Common myeloid progenitor, CD34-positive (primary cell): ENCODE measurements at regions not wholly inside any gene's neighbourhood (a gene's known extent, or its start where the extent isn't known, plus 50 kb on each side); places are given as distances from the start of the nearest gene placed in this dataset.
"Not testable (repeated sequence)": the region's sequence is repeated elsewhere in the genome, so short reads cannot be mapped to it uniquely, and the experiment has no call there.

Experiments used
- CTCF ChIA-PET: fragments of 350-600 bp; sonication (Branson Sonifier 250); formaldehyde crosslinking; loops from one replicate; lab custom pipeline; 2021; ENCODE audit warnings: antibody characterized with exemption; lab: Charles Lee
- POLR2A ChIA-PET: fragments of 350-600 bp; sonication (Branson Sonifier 250); formaldehyde crosslinking; loops from one replicate; lab custom pipeline; 2021; ENCODE audit warnings: antibody characterized with exemption; lab: Charles Lee
- DNase-seq, 3 donors: peaks; one replicate each; pipeline versions ENCODE4 v3.0.0 to v3.0.0-alpha.2; 2013
- H3K27ac ChIP-seq, 2 experiments: 1 replicate in 1 of 2; 2 replicates in 1 of 2; pipeline ENCODE4 v1.7.0; 2013; ENCODE audit warnings: inconsistent platforms in 2 of 2, low read length in 2 of 2, mild to moderate bottlenecking in 2 of 2, low read depth in 1 of 2, moderate library complexity in 1 of 2; ENCODE audit not compliant: severe bottlenecking in 2 of 2, insufficient read depth in 1 of 2, poor library complexity in 1 of 2
- H3K27me3 ChIP-seq, 5 experiments: replicated peaks in 2 of 5; 1 replicate in 3 of 5; 2 replicates in 2 of 5; pipeline versions ENCODE4 v1.6.1 to v1.7.0; 2013; ENCODE audit warnings: low read length in 4 of 5, mild to moderate bottlenecking in 2 of 5, moderate library complexity in 2 of 5, inconsistent platforms in 1 of 5; ENCODE audit not compliant: insufficient read depth in 5 of 5, control insufficient read depth in 4 of 5
- H3K36me3 ChIP-seq, 4 experiments: 1 replicate in 2 of 4; 2 replicates in 2 of 4; pipeline versions ENCODE4 v1.6.1 to v1.7.0; 2013; ENCODE audit warnings: low read length in 3 of 4, control low read depth in 1 of 4, mild to moderate bottlenecking in 1 of 4; ENCODE audit not compliant: control insufficient read depth in 4 of 4, insufficient read depth in 4 of 4
- H3K4me1 ChIP-seq, 4 experiments: 1 replicate in 3 of 4; 2 replicates in 1 of 4; pipeline versions ENCODE4 v1.6.1 to v1.7.1; 2013; ENCODE audit warnings: low read length in 3 of 4, mild to moderate bottlenecking in 3 of 4, control low read depth in 1 of 4, inconsistent platforms in 1 of 4, moderate library complexity in 1 of 4; ENCODE audit not compliant: control insufficient read depth in 4 of 4, insufficient read depth in 4 of 4; ENCODE audit errors: control extremely low read depth in 1 of 4
- H3K4me3 ChIP-seq, 7 experiments: 1 replicate in 4 of 7; 2 replicates in 3 of 7; pipeline versions ENCODE4 v1.5.1 to v1.7.0; 2013; ENCODE audit warnings: mild to moderate bottlenecking in 7 of 7, low read length in 6 of 7, moderate library complexity in 6 of 7, inconsistent platforms in 2 of 7, low read depth in 2 of 7, control low read depth in 1 of 7; ENCODE audit not compliant: insufficient read depth in 4 of 7, control insufficient read depth in 1 of 7; ENCODE audit errors: extremely low read depth in 1 of 7
- H3K9me3 ChIP-seq, 5 experiments: 1 replicate in 4 of 5; 2 replicates in 1 of 5; pipeline versions ENCODE4 v1.6.1 to v1.7.1; 2013; ENCODE audit warnings: low read length in 4 of 5, mild to moderate bottlenecking in 2 of 5, inconsistent platforms in 1 of 5, low read depth in 1 of 5, moderate library complexity in 1 of 5; ENCODE audit not compliant: control insufficient read depth in 4 of 5, insufficient read depth in 2 of 5; ENCODE audit errors: control extremely low read depth in 1 of 5
- WGBS: methylation state at CpG from one replicate; pipeline ENCODE4 v1.1.5; 2013; ENCODE audit not compliant: insufficient coverage; 5-methylcytosine and 5-hydroxymethylcytosine counted together

- H3K27me3 ChIP-seq, H3K36me3 ChIP-seq, H3K9me3 ChIP-seq, H3K4me1 ChIP-seq, DNase-seq, CTCF ChIA-PET, H3K27ac ChIP-seq, H3K4me3 ChIP-seq, POLR2A ChIA-PET: not testable (repeated sequence)
- 97% methylated on average over 17 of the region's 33 CpGs for WGBS
Measured at GRCh38 chr17:20633268-20634059, 53.9 kb downstream of the CDRT15L2 start.

DNA sequence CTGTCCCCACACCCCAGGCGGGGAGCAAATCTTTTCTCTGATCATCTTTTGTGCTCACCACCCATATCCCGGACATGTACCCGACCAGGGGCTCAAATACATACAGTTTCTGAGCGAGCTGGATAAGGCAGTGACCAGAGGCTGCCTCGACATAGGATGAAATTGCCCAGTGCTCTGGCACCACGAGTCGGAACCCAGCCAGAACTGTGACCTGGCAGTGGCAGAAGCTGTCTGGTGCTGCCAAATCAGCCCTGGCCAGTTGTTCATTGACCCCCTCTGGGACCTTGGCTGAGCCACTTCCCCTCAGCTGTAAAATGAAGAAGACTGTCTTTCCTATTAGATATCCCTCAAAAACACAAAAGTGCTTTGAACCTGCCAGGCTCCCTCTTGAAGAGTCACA lies 60.6 kb downstream of the CDRT15L2 start:
- H3K36me3 ChIP-seq, H3K27me3 ChIP-seq, H3K4me1 ChIP-seq, H3K27ac ChIP-seq, POLR2A ChIA-PET, DNase-seq, CTCF ChIA-PET, H3K9me3 ChIP-seq, H3K4me3 ChIP-seq: not testable (repeated sequence)
- WGBS = no CpG with 5 or more reads among the region's 7 CpGs

DNA sequence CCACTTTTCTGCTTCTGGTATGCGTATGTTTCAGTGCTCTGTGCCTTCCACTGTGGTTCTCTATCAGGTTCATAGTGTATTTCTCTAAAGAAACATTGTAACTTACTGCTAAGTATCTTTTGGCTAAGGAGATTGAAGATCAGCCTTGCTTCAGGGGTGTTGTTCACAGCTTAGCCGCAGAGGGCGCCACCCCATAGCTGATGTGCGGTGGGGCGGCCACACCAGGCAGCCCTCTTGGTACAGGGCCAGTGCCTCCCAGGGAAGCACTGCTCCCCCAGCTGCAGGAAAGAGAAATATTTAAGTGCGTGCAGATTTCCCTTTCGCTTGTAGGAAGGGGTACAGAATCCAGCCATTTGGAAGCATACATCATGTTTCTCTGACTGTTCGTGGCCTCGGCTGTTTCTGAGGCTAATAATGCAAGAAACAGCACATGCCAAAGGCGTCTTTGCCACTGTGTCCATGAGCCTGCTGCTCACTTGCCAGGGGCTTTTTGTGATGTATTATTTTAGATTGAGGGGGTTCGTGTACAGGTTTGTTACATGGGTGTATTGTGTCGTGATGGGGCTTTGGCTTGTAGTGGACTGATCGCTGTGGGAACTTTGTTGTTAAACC lies 67.2 kb downstream of the CDRT15L2 start:
- 43% methylated on average over 6 of the region's 13 CpGs for WGBS
- POLR2A ChIA-PET = not testable (repeated sequence)
- peak; percentile 48 to 72 (median 59) for DNase-seq

GRCh38 chr17:20649097-20649767 lies 69.7 kb downstream of the CDRT15L2 start:
- POLR2A ChIA-PET, H3K9me3 ChIP-seq, H3K36me3 ChIP-seq, CTCF ChIA-PET, H3K27ac ChIP-seq, H3K27me3 ChIP-seq, H3K4me3 ChIP-seq: not testable (repeated sequence)
- peaks cover 0 to 18% (median 11%) of the 10 kb centered on the region in 4 experiments for H3K4me1 ChIP-seq
- DNase-seq = peak in 2 of 3 donors; percentile 1 to 4
- 89% methylated on average over 5 of the region's 8 CpGs for WGBS

More for the DNA sequence above, 67.2 kb downstream of the CDRT15L2 start:
- CTCF ChIA-PET, H3K36me3 ChIP-seq, H3K27ac ChIP-seq, H3K9me3 ChIP-seq, H3K4me3 ChIP-seq, H3K27me3 ChIP-seq: not testable (repeated sequence)
- H3K4me1 ChIP-seq = peaks cover 0 to 12% (median 8%) of the 10 kb centered on the region in 4 experiments

DNA sequence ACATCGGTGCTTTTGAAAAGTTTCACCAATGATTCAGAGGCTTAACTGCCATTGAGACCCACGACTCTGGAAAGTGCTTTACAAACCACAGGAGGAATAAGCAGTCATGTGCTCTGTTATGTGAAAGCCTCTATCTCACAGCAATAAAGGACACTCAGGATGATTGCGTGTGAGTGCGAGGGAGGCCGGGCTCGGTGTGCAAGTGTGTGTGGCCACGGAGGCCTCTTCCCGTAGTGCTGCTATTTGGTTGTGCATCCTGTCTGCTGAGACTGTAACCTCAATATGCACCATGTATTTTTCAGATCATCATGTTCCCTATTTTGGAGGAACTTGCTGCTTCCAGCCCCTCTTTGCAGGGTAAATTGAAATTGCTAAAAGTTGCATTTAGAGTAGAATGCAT lies 71.5 kb downstream of the CDRT15L2 start:
- CTCF ChIA-PET, POLR2A ChIA-PET: not testable (repeated sequence)
- no CpG with 5 or more reads among the region's 8 CpGs for WGBS

GRCh38 chr17:20651736-20652135 lies 72.2 kb downstream of the CDRT15L2 start:
- CTCF ChIA-PET, H3K9me3 ChIP-seq, H3K4me3 ChIP-seq, H3K36me3 ChIP-seq, H3K27me3 ChIP-seq, H3K27ac ChIP-seq, POLR2A ChIA-PET: not testable (repeated sequence)
- WGBS = 57% methylated on average over 1 of the region's 2 CpGs
- H3K4me1 ChIP-seq = peaks cover 0 to 18% (median 11%) of the 10 kb centered on the region in 4 experiments
- peak in 1 of 3 donors; percentile 3 for DNase-seq

More for the DNA sequence above, 71.5 kb downstream of the CDRT15L2 start:
- not testable (repeated sequence) for H3K27me3 ChIP-seq, H3K4me3 ChIP-seq, H3K27ac ChIP-seq, H3K9me3 ChIP-seq, H3K36me3 ChIP-seq
- peak; percentile 13 to 84 (median 79) for DNase-seq
- peaks cover 0 to 18% (median 11%) of the 10 kb centered on the region in 4 experiments for H3K4me1 ChIP-seq

GRCh38 chr17:20653391-20653790 lies 73.9 kb downstream of the CDRT15L2 start:
- WGBS = 86% methylated on average over 1 of the region's 5 CpGs
- peaks cover 0 to 18% (median 11%) of the 10 kb centered on the region in 4 experiments for H3K4me1 ChIP-seq
- H3K9me3 ChIP-seq, H3K27ac ChIP-seq, H3K36me3 ChIP-seq, H3K4me3 ChIP-seq, POLR2A ChIA-PET, H3K27me3 ChIP-seq, DNase-seq, CTCF ChIA-PET: not testable (repeated sequence)
